ENCODE measurements at regions not wholly inside any gene's neighbourhood (a gene's known extent, or its start where the extent isn't known, plus 50 kb on each side); places are given as distances from the start of the nearest gene placed in this dataset.

GRCh38 chr2:144256996-144257707 is 262.8 kb downstream of the ZEB2 start:
- H3K4me1 ChIP-seq = no peaks in the 10 kb centered on the region
- H3K36me3 ChIP-seq = no peaks in the 10 kb centered on the region
- H3K27ac ChIP-seq = no peak overlapping the region
- no peak for DNase-seq
- no peak for TF ChIP-seq POLR2A (IDR thresholded peaks at IDR 0.05)
- TF ChIP-seq CTCF (IDR thresholded peaks at IDR 0.05) = no peak
- H3K27me3 ChIP-seq = no peaks in the 10 kb centered on the region
- intact Hi-C loops (cut with DNase I; ENCODE audit: low total_unique reads) = no loop called here
- H3K9me3 ChIP-seq = peaks cover 0 to 17% of the 10 kb centered on the region in 2 donors
- H3K4me3 ChIP-seq = no peak overlapping the region

- Histone ChIP-seq H3K27ac (no peak overlapping the region), H3K36me3 (no peaks in the 10 kb centered on the region), H3K27me3 (no peaks in the 10 kb centered on the region), H3K4me3 (no peak overlapping the region), H3K9me3 (peaks cover 0 to 17% of the 10 kb centered on the region in 2 donors), H3K4me1 (no peaks in the 10 kb centered on the region)
- DNase-seq = no peak
- intact Hi-C loops (cut with DNase I; ENCODE audit: low total_unique reads) = no loop called here
- TF ChIP-seq CTCF (IDR thresholded peaks at IDR 0.05) (no peak), POLR2A (IDR thresholded peaks at IDR 0.05) (no peak)
Observed at GRCh38 chr2:144254342-144255235, 265.3 kb downstream of the ZEB2 start.

DNA sequence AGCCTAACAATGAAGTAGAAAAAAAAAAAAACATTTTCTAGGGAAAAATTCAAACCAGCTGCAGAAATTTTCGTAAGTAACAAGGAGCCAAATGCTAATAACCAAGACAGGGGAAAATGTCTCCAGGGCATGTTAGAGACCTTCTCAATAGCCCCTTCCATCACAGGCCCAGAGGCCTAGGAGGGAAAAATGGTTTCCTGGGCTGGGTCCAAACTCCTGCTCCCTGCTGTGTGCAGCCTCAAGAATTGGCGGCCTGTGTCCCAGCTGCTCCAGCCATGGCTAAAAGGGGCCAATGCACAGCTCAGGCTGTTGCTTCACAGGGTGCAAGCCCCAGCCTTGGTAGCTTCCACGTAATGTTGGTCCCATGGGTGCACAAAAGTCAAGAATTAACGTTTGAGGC is 266.2 kb downstream of the ZEB2 start:
- H3K27ac ChIP-seq = no peak overlapping the region
- intact Hi-C loops (cut with DNase I; ENCODE audit: low total_unique reads) = no loop called here
- TF ChIP-seq POLR2A (IDR thresholded peaks at IDR 0.05) (no peak), CTCF (IDR thresholded peaks at IDR 0.05) (no peak)
- H3K4me3 ChIP-seq = no peak overlapping the region
- H3K9me3 ChIP-seq = peaks cover 0 to 17% of the 10 kb centered on the region in 2 donors
- DNase-seq = no peak
- no peaks in the 10 kb centered on the region for H3K4me1 ChIP-seq
- H3K36me3 ChIP-seq = no peaks in the 10 kb centered on the region
- H3K27me3 ChIP-seq = no peaks in the 10 kb centered on the region

GRCh38 chr2:144252694-144253093 is 267.2 kb downstream of the ZEB2 start:
- intact Hi-C loops (cut with DNase I; ENCODE audit: low total_unique reads) = no loop called here
- DNase-seq = no peak
- TF ChIP-seq POLR2A (IDR thresholded peaks at IDR 0.05) = no peak
- TF ChIP-seq CTCF (IDR thresholded peaks at IDR 0.05) = no peak
- Histone ChIP-seq H3K9me3 (peaks cover 0 to 10% of the 10 kb centered on the region in 2 donors), H3K27me3 (no peaks in the 10 kb centered on the region), H3K4me3 (no peak overlapping the region), H3K27ac (no peak overlapping the region), H3K4me1 (no peaks in the 10 kb centered on the region), H3K36me3 (no peaks in the 10 kb centered on the region)

GRCh38 chr2:144249035-144249637 is 270.8 kb downstream of the ZEB2 start:
- H3K4me1 ChIP-seq = no peaks in the 10 kb centered on the region
- peaks cover 0 to 8% of the 10 kb centered on the region in 2 donors for H3K9me3 ChIP-seq
- no peak for TF ChIP-seq CTCF (IDR thresholded peaks at IDR 0.05)
- TF ChIP-seq POLR2A (IDR thresholded peaks at IDR 0.05) = no peak
- intact Hi-C loops (cut with DNase I; ENCODE audit: low total_unique reads) = no loop called here
- H3K36me3 ChIP-seq = no peaks in the 10 kb centered on the region
- H3K4me3 ChIP-seq = no peak overlapping the region
- H3K27me3 ChIP-seq = no peaks in the 10 kb centered on the region
- no peak for DNase-seq
- H3K27ac ChIP-seq = no peak overlapping the region

All from uterus (tissue), 3 donors.